ENCODE measurements at regions not wholly inside any gene's neighbourhood (a gene's known extent, or its start where the extent isn't known, plus 50 kb on each side); places are given as distances from the start of the nearest gene placed in this dataset.

GRCh38 chr13:68905186-68905585 is 1202.4 kb upstream of the ATXN8OS start:
- ChIA-PET SMC1A (ENCODE audit: uncharacterized antibody, unreplicated experiment) (no interaction called here), RAD21 (ENCODE audit: unreplicated experiment) (no interaction called here), CTCF (no interaction called here), POLR2A (no interaction called here)
- H3K27ac ChIP-seq (ENCODE audit: control insufficient read depth, insufficient read depth): no peak overlapping the region
- no peaks in the 10 kb centered on the region for H3K27me3 ChIP-seq (replicated peaks in 1 of 2; ENCODE audit: control insufficient read depth in 2 of 2, insufficient read depth in 2 of 2, low read length in 1 of 2)
- in situ Hi-C loops (cut with MboI): no loop called here
- H3K9ac ChIP-seq (ENCODE audit: control insufficient read depth, insufficient read depth, low read length): no peak overlapping the region
- ATAC-seq (no peak), DNase-seq (ENCODE audit: low read depth, low spot score) (no peak), FAIRE-seq (no peak)
- H3K4me3 ChIP-seq: no peak overlapping the region
- no peaks in the 10 kb centered on the region for H3K9me3 ChIP-seq (replicated peaks; ENCODE audit: control insufficient read depth, insufficient read depth, low read length)
- H2AFZ ChIP-seq (ENCODE audit: control insufficient read depth, low read depth, low read length): no peak overlapping the region
- no peak for TF ChIP-seq E4F1 (IDR thresholded peaks at IDR 0.05; ENCODE audit: borderline replicate concordance, partially characterized antibody)
- no peaks in the 10 kb centered on the region for H4K20me1 ChIP-seq (ENCODE audit: control insufficient read depth, insufficient read depth)
- WGBS (ENCODE audit: insufficient coverage, insufficient replicate concordance, low lambda C conversion rate, missing lambda C conversion rate): 0% methylated on average over 1 of the region's 1 CpG
- no peaks in the 10 kb centered on the region for H3K36me3 ChIP-seq (ENCODE audit: control insufficient read depth in 2 of 2, insufficient read depth in 2 of 2, low read length in 1 of 2)
- no peak overlapping the region for H3K4me2 ChIP-seq (ENCODE audit: control insufficient read depth, insufficient read depth)
- BruUV-seq (replicated peaks): no TSS peak
- intact Hi-C loops (cut with micrococcal nuclease; ENCODE audit: unreplicated experiment): no loop called here
- H3K4me1 ChIP-seq (ENCODE audit: control insufficient read depth, insufficient read depth, low read length): no peaks in the 10 kb centered on the region
- H3K79me2 ChIP-seq (ENCODE audit: control insufficient read depth, insufficient read depth, low read length): no peaks in the 10 kb centered on the region

GRCh38 chr13:68897331-68897928 is 1210.2 kb upstream of the ATXN8OS start:
- DNase-seq (ENCODE audit: low read depth, low spot score) (no peak), ATAC-seq (no peak), FAIRE-seq (no peak)
- H4K20me1 ChIP-seq (ENCODE audit: control insufficient read depth, insufficient read depth): no peaks in the 10 kb centered on the region
- no peaks in the 10 kb centered on the region for H3K79me2 ChIP-seq (ENCODE audit: control insufficient read depth, insufficient read depth, low read length)
- no peaks in the 10 kb centered on the region for H3K27me3 ChIP-seq (replicated peaks in 1 of 2; ENCODE audit: control insufficient read depth in 2 of 2, insufficient read depth in 2 of 2, low read length in 1 of 2)
- no peaks in the 10 kb centered on the region for H3K4me1 ChIP-seq (ENCODE audit: control insufficient read depth, insufficient read depth, low read length)
- H3K4me3 ChIP-seq: no peak overlapping the region
- no peak overlapping the region for H3K4me2 ChIP-seq (ENCODE audit: control insufficient read depth, insufficient read depth)
- no peak overlapping the region for H2AFZ ChIP-seq (ENCODE audit: control insufficient read depth, low read depth, low read length)
- POLR2A ChIA-PET: no interaction called here
- no peak overlapping the region for H3K9ac ChIP-seq (ENCODE audit: control insufficient read depth, insufficient read depth, low read length)
- no peak for TF ChIP-seq NR2C2 (IDR thresholded peaks at IDR 0.05; ENCODE audit: borderline replicate concordance, control insufficient read depth, insufficient read length, low read depth)
- SMC1A ChIA-PET (ENCODE audit: uncharacterized antibody, unreplicated experiment): no interaction called here
- no TSS peak for BruUV-seq (replicated peaks)
- no peaks in the 10 kb centered on the region for H3K9me3 ChIP-seq (replicated peaks; ENCODE audit: control insufficient read depth, insufficient read depth, low read length)
- no peak overlapping the region for H3K27ac ChIP-seq (ENCODE audit: control insufficient read depth, insufficient read depth)
- intact Hi-C loops (cut with micrococcal nuclease; ENCODE audit: unreplicated experiment): no loop called here
- no peaks in the 10 kb centered on the region for H3K36me3 ChIP-seq (ENCODE audit: control insufficient read depth in 2 of 2, insufficient read depth in 2 of 2, low read length in 1 of 2)
- CTCF ChIA-PET: no interaction called here
- RAD21 ChIA-PET (ENCODE audit: unreplicated experiment): no interaction called here
- in situ Hi-C loops (cut with MboI): no loop called here
